NCI-H2171 (cell line): ENCODE measurements at regions not wholly inside any gene's neighbourhood (a gene's known extent, or its start where the extent isn't known, plus 50 kb on each side); places are given as distances from the start of the nearest gene placed in this dataset.
A peak's percentile ranks its signal among the peaks of the same experiment; 100 is the strongest.
"Not testable (repeated sequence)": the region's sequence is repeated elsewhere in the genome, so short reads cannot be mapped to it uniquely, and the experiment has no call there.

ENCODE experiments used
- DNase-seq: peaks from one replicate; lab custom pipeline; 2025; lab: John Stamatoyannopoulos, UW

- peak; percentile 11 for DNase-seq
Observed at GRCh38 chr17:77821114-77821513, 137.4 kb upstream of the TNRC6C start.

- no peak for DNase-seq
Observed at GRCh38 chr17:77822302-77823030, 136.0 kb upstream of the TNRC6C start.

- no peak for DNase-seq
Observed at GRCh38 chr17:77824102-77824779, 134.3 kb upstream of the TNRC6C start.

- DNase-seq: no peak
Observed at GRCh38 chr17:77824780-77825280, 133.7 kb upstream of the TNRC6C start.

DNA sequence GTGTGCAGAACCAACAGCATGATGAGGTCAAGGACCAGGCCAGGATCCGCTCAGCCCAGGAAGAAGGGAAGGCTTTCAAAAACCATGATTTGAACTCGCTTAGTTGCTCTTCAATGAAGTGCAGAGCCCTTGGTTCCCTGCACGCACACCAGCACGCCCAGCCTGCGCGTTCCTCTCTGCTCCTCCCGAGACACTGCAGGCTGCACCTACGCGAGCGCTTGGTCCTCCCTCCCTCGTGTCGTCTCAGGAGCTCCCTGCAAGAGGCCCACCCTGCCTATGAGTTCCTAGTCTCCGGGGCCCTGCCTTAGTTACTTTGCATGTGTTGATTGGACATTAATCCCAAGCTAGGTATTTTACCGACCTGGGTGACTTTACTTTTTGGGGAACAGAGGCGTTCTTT is 132.9 kb upstream of the TNRC6C start:
- DNase-seq: no peak

GRCh38 chr17:77826132-77826873 is 132.2 kb upstream of the TNRC6C start:
- no peak for DNase-seq

DNA sequence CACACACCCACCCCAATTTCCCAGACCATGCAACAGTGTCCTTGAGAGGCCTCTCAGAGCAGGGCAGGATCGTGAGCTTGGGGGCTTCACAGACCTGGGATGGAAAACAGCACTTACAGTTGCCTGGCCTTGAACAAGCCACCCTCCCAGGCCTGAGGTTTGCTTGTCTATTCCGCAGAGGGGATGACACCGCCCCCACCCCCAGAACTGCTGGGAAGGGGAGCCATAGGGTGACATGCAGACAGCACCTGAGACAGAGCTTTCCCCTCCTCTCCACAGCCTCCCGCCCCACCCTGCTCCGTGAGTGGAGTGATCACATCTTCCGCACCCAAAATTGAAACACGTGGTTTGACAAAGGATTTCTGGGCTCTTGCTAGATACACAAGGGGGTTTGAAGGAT is 131.5 kb upstream of the TNRC6C start:
- DNase-seq: no peak

DNA sequence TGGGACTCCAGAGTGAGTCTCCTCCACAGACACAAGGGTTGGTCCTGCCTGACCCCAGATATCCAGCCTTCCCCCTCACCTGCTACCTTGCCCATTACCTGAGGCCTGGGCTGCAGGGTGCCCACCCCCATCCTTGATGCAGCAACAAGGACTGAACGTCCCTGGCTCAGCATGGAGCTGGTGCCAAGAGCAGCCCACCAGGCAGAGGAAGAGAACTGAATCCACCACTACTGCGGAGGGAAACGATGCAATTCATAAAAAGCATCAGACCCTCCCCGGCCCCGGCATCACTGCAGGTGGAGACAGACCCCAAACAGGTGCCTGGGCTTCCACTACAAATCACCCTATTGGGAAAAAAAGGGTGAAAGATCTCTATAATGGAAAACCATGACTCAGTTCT is 131.0 kb upstream of the TNRC6C start:
- DNase-seq: no peak

DNA sequence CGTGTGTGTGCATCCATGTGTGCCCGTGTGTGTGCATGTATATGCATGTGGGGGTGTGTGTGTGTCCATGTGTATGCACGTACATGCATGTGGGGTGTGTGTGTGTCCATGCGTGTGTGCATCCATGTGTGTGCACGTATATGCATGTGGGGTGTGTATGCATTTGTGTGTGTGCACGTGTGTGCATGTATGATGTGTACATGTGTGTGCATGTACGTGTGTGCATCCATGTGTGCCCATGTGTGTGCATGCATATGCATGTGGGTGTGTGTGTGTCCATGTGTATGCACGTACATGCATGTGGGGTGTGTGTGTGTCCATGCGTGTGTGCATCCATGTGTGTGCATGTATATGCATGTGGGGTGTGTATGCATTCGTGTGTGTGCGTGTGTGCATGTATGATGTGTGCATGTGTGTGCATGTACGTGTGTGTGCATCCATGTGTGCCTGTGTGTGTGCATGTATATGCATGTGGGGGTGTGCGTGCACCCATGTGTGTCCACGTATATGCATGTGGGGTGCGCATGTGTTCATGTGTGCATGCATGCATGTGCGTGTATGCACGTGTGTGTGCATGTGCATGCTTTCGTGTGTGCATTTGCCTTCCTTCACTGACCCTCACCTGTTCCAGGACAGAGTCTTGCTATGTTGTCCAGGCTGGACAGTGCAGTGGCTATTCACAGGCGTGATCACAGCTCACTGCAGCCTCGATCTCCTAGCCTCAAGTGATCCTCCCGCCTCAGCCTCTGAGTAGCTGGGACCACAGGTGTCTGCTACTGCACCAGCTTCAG is 129.6 kb upstream of the TNRC6C start:
- DNase-seq: no peak

DNA sequence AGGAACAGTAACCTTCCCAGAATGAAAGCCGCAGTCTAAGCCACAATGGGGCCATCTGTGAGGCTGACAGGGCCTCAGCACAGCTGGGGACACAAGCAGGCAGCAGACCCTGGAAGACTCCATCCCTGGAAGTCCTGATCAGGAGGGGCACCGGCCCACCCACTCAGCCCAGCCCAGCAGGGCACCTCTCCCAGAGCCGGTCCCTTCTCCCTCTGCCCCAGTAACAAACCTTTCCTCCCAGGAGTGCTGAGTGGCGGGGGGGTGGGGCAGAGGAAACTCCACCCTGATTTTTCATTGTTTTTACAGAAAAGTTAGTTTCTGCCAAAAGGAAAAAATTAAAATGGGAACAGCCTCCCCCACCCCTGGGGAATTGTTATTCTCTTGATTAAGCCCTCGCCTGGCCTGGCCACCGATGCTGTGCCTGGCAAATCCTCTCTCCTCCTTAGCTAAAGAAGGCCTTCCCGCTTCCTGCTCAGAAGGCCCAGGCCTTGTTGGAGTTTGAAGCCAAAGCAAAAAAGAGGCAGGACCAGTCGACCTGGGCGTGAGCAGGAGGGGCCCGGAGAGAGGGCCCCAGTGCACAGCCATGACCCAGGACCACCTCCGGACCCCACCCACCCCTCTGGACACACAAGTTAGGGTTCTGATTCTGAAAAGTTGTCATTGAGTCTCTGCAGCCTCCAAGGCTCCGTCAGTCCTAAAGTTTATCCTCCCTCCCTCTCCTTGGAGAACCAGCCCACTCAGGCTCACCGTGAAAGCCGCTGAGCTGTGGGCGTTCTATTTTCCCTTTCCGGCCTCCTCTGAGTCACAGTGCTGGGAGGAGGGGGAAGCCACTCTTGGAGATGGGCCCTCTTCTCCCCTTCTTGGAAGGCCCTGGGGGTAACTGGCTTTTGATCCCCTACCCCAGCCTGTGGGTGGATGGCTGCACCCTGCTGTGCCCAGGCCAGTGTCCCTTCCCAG is 128.4 kb upstream of the TNRC6C start:
- DNase-seq: no peak

GRCh38 chr17:77830816-77831473 is 127.6 kb upstream of the TNRC6C start:
- no peak for DNase-seq

- DNase-seq: no peak
Observed at GRCh38 chr17:77831474-77832179, 126.9 kb upstream of the TNRC6C start.

DNA sequence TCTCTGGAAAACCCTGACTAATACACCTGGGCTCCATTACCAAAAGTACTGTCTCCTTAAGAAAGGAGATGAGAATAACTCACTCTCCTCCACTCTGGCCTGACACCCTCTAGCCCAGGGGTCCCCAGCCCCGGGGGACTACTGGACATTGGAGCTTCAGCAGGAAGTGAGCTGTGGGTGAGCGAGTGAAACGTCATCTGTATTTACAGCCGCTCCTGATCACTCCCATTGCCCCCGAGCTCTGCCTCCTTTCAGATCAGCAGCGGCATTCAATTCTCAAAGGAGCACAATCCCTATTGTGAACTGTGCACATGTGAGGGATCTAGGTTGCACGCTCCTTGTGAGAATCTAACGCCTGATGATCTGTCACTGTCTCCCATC is 126.3 kb upstream of the TNRC6C start:
- DNase-seq: no peak

GRCh38 chr17:77833769-77834168 is 124.7 kb upstream of the TNRC6C start:
- DNase-seq: no peak

- no peak for DNase-seq
Observed at GRCh38 chr17:77834170-77835115, 124.1 kb upstream of the TNRC6C start.

- no peak for DNase-seq
Observed at GRCh38 chr17:77836557-77837041, 121.9 kb upstream of the TNRC6C start.

GRCh38 chr17:77837072-77837471 is 121.4 kb upstream of the TNRC6C start:
- not testable (repeated sequence) for DNase-seq

GRCh38 chr17:77837917-77838316 is 120.6 kb upstream of the TNRC6C start:
- no peak for DNase-seq
